ENCODE measurements at regions not wholly inside any gene's neighbourhood (a gene's known extent, or its start where the extent isn't known, plus 50 kb on each side); places are given as distances from the start of the nearest gene placed in this dataset.
"Not testable (repeated sequence)": the region's sequence is repeated elsewhere in the genome, so short reads cannot be mapped to it uniquely, and the experiment has no call there.

GRCh38 chr3:82473864-82474541 is 712.6 kb upstream of the GBE1 start:
- TF ChIP-seq, protein P1, sequence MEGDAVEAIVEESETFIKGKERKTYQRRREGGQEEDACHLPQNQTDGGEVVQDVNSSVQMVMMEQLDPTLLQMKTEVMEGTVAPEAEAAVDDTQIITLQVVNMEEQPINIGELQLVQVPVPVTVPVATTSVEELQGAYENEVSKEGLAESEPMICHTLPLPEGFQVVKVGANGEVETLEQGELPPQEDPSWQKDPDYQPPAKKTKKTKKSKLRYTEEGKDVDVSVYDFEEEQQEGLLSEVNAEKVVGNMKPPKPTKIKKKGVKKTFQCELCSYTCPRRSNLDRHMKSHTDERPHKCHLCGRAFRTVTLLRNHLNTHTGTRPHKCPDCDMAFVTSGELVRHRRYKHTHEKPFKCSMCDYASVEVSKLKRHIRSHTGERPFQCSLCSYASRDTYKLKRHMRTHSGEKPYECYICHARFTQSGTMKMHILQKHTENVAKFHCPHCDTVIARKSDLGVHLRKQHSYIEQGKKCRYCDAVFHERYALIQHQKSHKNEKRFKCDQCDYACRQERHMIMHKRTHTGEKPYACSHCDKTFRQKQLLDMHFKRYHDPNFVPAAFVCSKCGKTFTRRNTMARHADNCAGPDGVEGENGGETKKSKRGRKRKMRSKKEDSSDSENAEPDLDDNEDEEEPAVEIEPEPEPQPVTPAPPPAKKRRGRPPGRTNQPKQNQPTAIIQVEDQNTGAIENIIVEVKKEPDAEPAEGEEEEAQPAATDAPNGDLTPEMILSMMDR (IDR thresholded peaks at IDR 0.05; ENCODE audit: control insufficient read depth, extremely low read depth, insufficient read depth) = no peak
- no peak overlapping the region for H3K4me3 ChIP-seq (ENCODE audit: low read depth, low read length)
- no peak for DNase-seq (ENCODE audit: low read depth)

DNA sequence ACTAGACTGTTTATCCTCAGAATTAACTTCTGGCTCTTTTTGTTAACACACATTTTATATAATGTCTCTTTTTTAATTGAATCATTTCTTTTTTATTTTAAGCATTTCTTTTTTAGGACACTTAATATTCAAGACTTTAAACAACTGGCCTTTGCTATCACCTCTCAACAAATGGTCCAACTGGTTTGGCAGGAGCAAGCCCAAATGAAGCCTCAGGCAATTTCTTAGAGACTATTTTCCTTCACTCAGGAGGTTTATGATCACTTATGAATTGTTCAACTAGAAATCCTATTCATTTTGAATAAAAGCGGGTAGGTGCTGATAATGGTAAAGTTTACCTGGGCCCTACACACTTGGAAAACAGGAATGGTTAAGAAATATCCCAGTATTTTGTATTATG is 705.6 kb upstream of the GBE1 start:
- H3K4me3 ChIP-seq (ENCODE audit: low read depth, low read length) = no peak overlapping the region
- no peak for DNase-seq (ENCODE audit: low read depth)
- TF ChIP-seq, protein P1 (IDR thresholded peaks at IDR 0.05; ENCODE audit: control insufficient read depth, extremely low read depth, insufficient read depth) = no peak

DNA sequence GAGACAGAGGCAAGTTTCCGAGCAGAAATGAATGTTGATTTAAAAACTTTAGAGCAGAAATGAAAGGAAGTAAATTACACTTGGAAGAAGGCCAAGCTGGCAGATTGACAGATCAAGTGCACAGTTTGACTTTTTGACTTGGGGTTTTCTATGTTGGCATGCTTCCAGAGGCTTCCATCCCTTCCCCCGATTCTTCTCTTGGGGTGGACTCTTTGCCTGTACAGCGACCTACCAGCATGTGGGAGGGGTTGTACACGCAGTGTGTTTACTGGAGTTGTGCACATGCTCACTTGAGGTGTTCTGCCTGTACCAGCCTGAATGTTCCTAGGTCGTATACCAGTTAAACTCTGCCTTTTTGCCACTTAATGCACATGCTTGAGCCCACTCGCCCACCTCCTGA is 701.5 kb upstream of the GBE1 start:
- no peak overlapping the region for H3K4me3 ChIP-seq (ENCODE audit: low read depth, low read length)
- no peak for DNase-seq (ENCODE audit: low read depth)
- TF ChIP-seq, protein P1 (IDR thresholded peaks at IDR 0.05; ENCODE audit: control insufficient read depth, extremely low read depth, insufficient read depth) = no peak

GRCh38 chr3:82461049-82461889 is 699.8 kb upstream of the GBE1 start:
- DNase-seq (ENCODE audit: low read depth) = no peak
- H3K4me3 ChIP-seq (ENCODE audit: low read depth, low read length) = peak overlapping the region; percentile 5; the same call in 1 of the 2 replicates
- TF ChIP-seq, protein P1 (IDR thresholded peaks at IDR 0.05; ENCODE audit: control insufficient read depth, extremely low read depth, insufficient read depth) = no peak

DNA sequence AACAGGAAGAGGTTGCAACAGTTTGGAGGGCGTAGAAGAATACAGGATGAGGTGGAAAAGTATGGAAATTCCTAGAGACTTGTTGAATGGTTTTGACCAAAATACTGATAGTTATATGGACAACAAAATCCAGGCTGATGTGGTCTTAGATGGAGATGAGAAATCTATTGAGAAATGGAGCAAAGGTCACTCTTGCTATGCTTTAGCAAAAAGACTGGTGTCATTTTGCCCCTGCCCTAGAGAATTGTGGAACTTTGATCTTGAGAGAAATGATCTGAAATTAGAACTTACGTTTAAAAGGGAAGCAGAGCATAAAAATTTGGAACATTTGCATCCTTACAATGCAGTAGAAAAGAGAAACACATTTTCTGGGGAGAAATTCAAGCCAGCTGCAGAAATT is 686.9 kb upstream of the GBE1 start:
- TF ChIP-seq, protein P1 (IDR thresholded peaks at IDR 0.05; ENCODE audit: control insufficient read depth, extremely low read depth, insufficient read depth) = no peak
- no peak overlapping the region for H3K4me3 ChIP-seq (ENCODE audit: low read depth, low read length)
- no peak for DNase-seq (ENCODE audit: low read depth)

GRCh38 chr3:82428821-82429220 is 667.4 kb upstream of the GBE1 start:
- H3K4me3 ChIP-seq (ENCODE audit: low read depth, low read length); DNase-seq (ENCODE audit: low read depth): not testable (repeated sequence)

- no peak overlapping the region for H3K4me3 ChIP-seq (ENCODE audit: low read depth, low read length)
- TF ChIP-seq, protein P1 (IDR thresholded peaks at IDR 0.05; ENCODE audit: control insufficient read depth, extremely low read depth, insufficient read depth) = no peak
- DNase-seq (ENCODE audit: low read depth) = no peak
Measured at GRCh38 chr3:82424031-82424339, 662.5 kb upstream of the GBE1 start.
